MM.1S (cell line): ENCODE measurements at regions not wholly inside any gene's neighbourhood (a gene's known extent, or its start where the extent isn't known, plus 50 kb on each side); places are given as distances from the start of the nearest gene placed in this dataset.

Experiments used
- EZH2 ChIP-seq: fragments of 300-600 bp; sonication (generic); optimal IDR thresholded peaks from 2 replicates; pipeline ENCODE3; 2017; ENCODE audit warnings: low read depth, mild to moderate bottlenecking, antibody characterized with exemption, low read length, mixed read lengths
- TF ChIP-seq, protein P1 (sequence below): fragments of 300-600 bp; sonication (generic); IDR thresholded peaks from 2 replicates; pipeline ENCODE4 v1.5.1; 2016; ENCODE audit warnings: antibody characterized with exemption, low read length, mixed read lengths

DNA sequence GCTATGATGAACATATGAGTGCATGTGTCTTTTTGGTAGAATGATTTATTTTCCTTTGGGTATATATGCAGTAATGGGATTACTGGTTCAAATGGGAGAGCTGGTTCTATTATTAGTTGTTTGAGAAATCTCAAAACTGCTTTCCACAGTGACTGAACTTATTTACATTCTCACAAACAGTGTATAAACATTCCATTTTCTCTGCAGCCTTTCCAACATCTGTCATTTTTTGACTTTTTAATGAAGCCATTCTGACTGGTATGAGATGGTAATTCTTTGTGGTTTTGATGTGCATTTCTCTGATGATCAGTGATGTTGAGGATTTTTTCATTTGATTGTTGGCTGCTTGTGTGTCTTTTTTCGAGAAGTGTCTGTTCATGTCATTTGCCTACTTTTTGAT is 1124.2 kb downstream of the NAALADL2 start:
- TF ChIP-seq EZH2, result no peak
- TF ChIP-seq, protein P1, sequence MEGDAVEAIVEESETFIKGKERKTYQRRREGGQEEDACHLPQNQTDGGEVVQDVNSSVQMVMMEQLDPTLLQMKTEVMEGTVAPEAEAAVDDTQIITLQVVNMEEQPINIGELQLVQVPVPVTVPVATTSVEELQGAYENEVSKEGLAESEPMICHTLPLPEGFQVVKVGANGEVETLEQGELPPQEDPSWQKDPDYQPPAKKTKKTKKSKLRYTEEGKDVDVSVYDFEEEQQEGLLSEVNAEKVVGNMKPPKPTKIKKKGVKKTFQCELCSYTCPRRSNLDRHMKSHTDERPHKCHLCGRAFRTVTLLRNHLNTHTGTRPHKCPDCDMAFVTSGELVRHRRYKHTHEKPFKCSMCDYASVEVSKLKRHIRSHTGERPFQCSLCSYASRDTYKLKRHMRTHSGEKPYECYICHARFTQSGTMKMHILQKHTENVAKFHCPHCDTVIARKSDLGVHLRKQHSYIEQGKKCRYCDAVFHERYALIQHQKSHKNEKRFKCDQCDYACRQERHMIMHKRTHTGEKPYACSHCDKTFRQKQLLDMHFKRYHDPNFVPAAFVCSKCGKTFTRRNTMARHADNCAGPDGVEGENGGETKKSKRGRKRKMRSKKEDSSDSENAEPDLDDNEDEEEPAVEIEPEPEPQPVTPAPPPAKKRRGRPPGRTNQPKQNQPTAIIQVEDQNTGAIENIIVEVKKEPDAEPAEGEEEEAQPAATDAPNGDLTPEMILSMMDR, result no peak
